ENCODE measurements at regions not wholly inside any gene's neighbourhood (a gene's known extent, or its start where the extent isn't known, plus 50 kb on each side); places are given as distances from the start of the nearest gene placed in this dataset.

- no peak for DNase-seq (ENCODE audit: extremely low read depth, low read depth)
- no peak overlapping the region for H3K4me3 ChIP-seq (replicated peaks; ENCODE audit: low read depth, low read length)
- TF ChIP-seq, protein P1, sequence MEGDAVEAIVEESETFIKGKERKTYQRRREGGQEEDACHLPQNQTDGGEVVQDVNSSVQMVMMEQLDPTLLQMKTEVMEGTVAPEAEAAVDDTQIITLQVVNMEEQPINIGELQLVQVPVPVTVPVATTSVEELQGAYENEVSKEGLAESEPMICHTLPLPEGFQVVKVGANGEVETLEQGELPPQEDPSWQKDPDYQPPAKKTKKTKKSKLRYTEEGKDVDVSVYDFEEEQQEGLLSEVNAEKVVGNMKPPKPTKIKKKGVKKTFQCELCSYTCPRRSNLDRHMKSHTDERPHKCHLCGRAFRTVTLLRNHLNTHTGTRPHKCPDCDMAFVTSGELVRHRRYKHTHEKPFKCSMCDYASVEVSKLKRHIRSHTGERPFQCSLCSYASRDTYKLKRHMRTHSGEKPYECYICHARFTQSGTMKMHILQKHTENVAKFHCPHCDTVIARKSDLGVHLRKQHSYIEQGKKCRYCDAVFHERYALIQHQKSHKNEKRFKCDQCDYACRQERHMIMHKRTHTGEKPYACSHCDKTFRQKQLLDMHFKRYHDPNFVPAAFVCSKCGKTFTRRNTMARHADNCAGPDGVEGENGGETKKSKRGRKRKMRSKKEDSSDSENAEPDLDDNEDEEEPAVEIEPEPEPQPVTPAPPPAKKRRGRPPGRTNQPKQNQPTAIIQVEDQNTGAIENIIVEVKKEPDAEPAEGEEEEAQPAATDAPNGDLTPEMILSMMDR (IDR thresholded peaks at IDR 0.05; ENCODE audit: low read depth, low read length, missing control alignments): no peak
Observed at GRCh38 chr3:194218646-194219453, 82.9 kb downstream of the HES1 start.

GRCh38 chr3:194219826-194220410, 84.0 kb downstream of the HES1 start:
- no peak overlapping the region for H3K4me3 ChIP-seq (replicated peaks; ENCODE audit: low read depth, low read length)
- TF ChIP-seq, protein P1 (IDR thresholded peaks at IDR 0.05; ENCODE audit: low read depth, low read length, missing control alignments): no peak
- DNase-seq (ENCODE audit: extremely low read depth, low read depth): no peak

DNA sequence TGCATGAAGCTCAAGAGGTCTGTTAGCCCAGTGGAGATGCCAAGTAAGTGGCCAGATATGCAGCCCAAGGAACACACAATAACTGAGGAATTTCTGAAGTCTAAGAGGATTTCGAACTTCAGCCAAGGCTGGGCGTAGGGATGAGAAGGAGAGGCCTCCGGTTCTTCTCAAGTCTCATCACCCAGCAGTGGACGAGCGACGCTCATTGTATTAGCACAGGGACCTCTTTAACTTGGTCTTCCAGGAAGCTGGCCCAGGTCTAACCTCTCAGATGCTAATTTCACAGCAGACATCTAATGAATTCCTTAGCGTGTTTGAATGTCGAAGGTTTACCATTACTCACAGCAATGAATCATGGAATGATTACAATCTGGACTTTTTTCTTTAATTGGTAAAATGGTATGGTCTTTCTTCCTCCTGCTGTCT, 85.0 kb downstream of the HES1 start:
- TF ChIP-seq, protein P1 (IDR thresholded peaks at IDR 0.05; ENCODE audit: low read depth, low read length, missing control alignments): no peak
- DNase-seq (ENCODE audit: extremely low read depth, low read depth): no peak
- no peak overlapping the region for H3K4me3 ChIP-seq (replicated peaks; ENCODE audit: low read depth, low read length)

GRCh38 chr3:194221336-194221735, 85.4 kb downstream of the HES1 start:
- TF ChIP-seq, protein P1 (IDR thresholded peaks at IDR 0.05; ENCODE audit: low read depth, low read length, missing control alignments): no peak
- H3K4me3 ChIP-seq (replicated peaks; ENCODE audit: low read depth, low read length): no peak overlapping the region
- no peak for DNase-seq (ENCODE audit: extremely low read depth, low read depth)

DNA sequence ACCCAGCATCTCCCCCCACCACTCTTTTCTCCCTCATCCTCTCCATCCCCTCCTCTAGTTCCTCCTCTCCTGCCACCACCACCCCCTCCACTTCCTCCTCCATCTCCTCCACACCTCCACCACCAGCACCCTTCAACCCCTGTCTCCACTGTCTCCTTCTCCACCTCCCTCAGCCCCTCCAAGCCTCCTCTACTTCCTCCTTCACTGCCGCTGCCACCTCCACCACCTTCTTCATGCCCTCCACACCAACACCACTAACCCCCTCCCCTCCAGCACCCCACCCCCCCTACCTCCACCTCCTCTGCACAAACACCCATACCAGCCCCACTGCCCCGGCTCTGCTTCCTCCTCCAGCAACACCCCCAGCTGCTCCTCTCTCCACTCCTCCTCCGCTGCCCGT, 88.0 kb downstream of the HES1 start:
- DNase-seq (ENCODE audit: extremely low read depth, low read depth): no peak
- TF ChIP-seq, protein P1 (IDR thresholded peaks at IDR 0.05; ENCODE audit: low read depth, low read length, missing control alignments): no peak
- H3K4me3 ChIP-seq (replicated peaks; ENCODE audit: low read depth, low read length): no peak overlapping the region

DNA sequence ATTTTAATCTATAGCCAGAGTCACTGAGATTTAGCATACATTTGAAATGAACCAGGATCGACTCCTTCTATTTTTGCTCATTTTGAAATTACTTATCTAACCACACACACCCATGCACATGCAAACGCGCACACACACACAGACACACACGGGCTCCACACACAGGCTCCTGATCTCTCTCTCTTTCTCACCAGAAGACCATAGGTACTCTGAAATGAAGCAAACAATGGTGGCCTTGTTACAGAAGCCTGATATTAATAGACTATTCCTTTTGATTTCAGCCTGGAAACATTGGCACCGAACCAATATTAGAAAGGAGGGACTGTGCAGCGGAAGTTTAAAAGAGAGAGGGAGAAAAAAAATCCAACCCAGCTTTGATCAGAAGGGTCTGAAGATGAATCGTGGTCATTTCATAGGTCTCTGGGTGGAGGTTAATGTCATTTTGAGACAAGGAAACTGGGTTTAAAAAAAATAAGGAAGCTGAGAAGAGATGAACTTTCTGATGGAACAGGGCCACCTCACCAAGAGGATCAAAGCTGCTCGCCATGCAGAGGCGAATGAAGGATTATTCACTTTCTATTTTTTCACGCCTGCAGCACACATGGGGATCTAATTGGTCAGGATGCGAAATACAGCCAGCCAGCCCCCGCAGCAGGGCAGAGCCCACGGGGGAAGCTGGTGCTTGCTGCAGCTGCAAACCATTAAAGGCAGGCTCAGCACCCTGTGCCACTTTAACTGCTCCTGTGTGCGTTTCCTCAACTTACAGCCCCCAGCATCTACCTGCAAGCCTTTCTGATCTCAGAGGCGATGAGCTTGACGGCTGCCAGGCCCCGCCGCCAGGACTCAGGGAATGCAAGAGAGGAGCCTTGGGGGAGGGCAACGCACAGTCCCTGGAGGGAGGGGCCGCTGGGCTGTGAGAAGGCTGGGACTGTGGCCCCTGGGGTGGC, 88.8 kb downstream of the HES1 start:
- TF ChIP-seq, protein P1 (IDR thresholded peaks at IDR 0.05; ENCODE audit: low read depth, low read length, missing control alignments): no peak
- DNase-seq (ENCODE audit: extremely low read depth, low read depth): no peak
- no peak overlapping the region for H3K4me3 ChIP-seq (replicated peaks; ENCODE audit: low read depth, low read length)

Measured in HFF-Myc (cell line).